ENCODE measurements at regions not wholly inside any gene's neighbourhood (a gene's known extent, or its start where the extent isn't known, plus 50 kb on each side); places are given as distances from the start of the nearest gene placed in this dataset.
"Not testable (repeated sequence)": the region's sequence is repeated elsewhere in the genome, so short reads cannot be mapped to it uniquely, and the experiment has no call there.

DNA sequence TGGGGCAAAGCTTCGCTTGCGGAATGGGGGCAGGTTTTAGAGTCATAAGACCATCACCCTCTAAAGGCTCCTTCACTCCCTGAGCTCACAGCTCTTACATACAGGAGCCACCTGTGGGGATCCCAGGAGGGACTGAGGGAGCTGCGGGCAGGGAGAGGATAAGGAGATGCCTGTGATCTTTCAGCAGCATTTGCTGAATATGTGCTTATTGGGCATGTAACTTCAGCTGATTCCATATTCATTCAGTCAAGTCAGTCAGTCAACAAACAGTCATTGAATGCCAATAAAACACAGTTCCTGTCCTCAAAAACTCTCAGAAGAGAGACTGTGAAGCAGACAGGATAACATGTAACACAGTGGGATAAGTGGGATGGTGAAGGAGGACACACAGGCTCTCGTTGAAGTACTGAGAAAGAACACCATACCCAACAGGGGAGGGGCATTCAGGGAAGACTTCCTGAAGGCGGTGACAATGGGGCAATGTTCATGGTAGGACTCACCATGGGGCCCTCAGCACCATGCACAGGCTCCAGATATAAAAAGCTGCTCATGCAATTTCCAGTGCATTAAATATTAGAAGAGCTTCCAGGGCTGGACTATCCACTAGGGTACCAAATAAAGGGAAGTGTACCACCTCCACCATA is 240.9 kb downstream of the UACA start:
- no peak for DNase-seq

DNA sequence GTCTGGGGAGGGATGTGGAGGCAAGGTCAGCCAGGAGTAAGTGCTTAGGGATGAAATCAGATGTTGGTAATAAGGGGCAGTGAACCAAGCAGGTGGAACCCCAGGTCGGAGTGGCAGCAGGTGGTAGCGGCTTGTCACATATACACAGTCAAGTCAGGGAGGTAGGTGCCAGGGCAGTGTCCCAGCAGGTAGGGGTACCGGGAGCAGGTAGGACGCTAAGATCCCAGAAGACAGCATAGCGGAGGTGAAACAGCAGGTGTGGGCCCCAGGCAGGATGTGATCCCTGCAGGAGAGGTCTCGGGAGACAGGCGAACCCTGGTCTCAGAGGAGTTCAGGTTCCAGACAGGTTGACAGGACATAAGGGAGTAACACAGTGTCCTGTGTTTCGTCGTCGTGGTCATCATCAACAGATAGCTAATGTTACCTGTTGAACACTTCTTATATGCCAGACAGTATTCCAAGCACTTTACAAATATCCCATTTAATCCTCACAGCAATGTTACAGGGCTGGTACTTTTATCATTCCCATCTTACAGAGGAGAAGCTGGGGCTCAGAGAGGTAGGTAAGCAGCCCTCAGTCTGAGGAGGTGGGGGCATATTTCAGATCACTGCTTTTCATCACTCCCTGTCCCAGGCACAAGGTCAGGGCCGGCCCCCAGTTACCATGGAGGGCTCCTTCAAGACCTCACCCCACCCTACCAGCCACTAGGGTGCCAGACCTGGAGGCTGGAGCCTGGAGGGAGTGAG is 241.6 kb downstream of the UACA start:
- DNase-seq, result no peak

DNA sequence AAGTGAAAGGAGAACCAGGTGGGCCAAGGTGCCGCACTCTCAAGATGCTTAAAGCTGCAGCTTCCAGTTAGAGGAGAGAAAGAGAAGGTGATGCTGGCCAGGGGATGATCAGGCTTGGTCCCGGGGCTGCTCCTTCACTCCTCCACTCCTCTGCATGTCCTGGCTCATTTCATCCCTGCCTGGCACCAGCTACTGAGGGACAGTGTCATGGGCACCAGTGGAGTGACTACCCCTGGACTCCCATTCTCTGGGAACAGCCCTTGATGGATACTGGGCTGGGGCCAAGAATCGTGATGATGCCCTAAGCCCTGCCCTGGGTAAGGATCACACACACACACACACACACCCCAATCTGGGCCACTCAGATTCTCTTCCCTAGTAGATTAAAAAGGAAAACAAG is 243.7 kb downstream of the UACA start:
- DNase-seq, result no peak

DNA sequence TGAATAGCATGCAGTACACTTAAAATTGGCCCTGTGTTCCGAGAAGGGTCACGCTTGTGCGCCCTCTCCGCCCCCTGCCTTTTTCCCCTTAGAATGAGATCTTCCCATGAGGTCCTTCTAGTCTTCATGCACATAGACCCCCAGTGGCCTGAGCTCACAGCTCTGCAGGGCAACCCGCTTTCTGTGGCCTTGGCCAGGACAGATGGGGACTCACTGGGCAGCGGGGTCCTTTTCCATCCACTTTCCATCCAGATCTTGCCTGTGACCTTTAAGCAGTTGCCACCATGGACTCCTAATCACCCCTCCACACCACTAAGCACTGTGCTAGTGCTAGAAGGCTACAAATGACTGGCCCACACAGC is 244.4 kb downstream of the UACA start:
- no peak for DNase-seq

DNA sequence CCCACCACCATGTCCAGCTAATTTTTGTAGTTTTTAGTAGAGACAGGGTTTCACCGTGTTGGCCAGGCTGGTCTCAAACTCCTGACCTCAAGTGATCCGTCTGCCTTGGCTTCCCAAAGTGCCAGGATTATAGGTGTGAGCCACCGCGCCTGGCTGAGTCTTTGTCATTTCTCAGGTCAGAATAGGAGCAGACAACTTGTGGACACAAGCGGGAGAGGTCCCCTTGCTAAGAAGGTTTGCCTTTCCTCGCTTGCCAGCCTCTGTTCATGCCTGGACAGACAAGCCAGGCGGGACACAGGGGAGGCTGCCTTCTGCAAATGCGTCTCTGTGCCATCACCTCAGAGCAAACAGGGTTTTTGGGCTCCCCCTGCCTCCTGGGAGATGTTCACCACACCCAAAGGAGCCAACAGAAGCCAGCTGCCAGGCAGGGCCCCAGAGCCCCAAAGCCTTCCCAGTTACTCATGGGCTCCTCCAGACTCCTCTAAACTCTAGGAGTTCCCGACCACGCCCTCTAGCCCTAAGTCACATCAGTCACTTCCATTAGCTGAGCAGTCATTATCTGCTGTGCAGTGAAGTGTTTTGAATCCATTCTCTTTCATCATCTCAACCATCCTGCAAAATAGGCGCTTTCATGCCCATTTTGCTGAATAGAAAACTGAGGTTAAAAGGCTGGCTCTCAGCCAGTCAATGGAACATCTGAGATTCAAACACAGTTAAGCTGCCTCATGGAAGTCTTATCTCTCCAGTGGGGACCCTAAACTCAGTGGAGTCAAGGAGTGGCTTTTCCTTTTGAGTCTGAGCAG is 245.0 kb downstream of the UACA start:
- DNase-seq, result no peak

DNA sequence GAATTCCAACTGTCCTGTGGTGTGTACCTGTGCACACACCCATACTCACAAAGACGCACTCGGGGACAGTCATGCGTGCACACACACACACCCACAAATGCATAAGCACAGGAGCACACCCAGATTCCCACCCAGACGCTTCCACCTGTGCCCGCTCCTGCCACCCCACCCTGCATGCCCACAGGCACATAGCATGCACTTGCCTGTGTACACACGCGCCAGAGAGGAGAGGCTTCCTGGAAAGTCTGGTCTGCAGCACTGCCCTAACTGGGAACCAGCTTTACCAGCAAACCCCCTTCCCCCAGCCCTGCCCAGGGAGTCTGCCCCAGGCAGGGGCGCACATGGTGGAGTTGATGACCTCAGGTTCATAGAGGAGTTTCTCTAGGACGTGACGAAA is 246.2 kb downstream of the UACA start:
- no peak for DNase-seq

DNA sequence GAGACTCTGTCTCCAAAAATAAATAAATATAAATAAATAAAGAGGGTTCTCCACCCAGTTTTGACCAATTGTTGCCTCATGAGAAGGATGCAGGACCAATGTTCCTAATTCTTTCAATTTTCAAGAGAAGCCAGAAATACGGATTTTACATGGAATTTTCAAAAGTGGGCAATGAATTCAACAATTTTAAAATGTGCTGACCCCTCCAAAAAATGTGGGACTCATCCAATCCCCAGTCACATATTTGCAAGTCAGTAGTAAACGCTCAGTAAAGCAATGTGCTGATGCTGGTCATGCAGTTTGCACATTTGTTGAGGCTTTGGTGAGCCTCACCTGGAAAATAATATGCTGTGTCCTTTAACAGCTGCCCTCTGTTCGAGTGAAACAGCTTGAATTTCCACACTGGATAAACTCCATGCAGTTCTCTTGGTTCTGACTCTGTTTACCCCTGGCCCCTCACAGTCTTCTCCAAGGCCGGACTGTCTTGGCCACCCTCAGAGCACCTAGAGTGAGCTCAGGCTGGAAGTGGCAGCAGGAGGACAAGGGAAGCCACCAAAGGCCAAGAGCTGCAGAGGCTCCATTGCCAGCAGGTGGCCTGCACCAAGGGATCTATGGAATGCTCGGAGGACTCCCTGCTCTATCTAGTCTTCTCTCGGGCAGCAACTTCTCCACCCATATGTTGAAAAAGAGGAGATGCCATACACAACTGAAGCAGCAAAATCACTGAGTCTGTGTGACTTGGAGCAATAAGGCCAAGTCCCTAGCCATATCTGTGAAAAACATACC is 246.8 kb downstream of the UACA start:
- no peak for DNase-seq

DNA sequence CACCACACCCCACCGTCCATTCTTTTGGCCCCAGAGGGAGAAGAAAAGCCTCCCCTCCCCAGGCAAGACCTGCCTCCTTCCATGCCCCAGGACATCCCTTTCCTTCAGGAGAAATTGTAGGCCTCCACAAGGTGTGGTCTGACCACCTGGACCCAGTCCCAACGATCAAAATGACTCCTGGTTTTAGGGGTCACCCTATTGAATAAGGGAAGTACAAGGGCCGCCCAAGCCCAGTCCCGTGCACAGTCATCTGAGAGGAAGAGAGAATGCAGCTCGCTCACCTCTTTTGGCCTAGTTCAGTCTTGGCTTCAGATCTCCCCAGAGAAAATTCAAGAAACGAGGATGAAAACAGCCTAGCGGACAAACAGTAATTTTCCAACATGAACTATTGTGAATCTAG is 249.1 kb downstream of the UACA start:
- DNase-seq, result no peak

DNA sequence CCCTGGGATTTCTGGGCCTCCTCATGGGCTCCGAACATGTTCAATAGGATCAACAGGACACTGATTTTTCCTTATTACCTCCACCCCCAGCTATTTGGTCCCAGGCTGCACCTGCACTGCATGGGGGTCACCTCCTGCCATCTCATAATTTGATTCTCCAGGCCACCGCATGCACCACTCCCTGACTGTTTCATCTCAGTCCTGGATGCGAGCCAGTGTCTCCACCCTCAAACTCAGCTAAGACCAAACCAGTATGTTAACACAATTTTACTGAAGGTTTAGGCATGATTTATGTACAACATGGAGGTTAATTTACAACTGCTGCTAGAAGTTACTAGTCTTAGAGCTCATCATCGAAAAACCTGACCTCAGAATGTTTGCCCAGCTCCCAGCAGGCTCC is 249.5 kb downstream of the UACA start:
- DNase-seq, result no peak

DNA sequence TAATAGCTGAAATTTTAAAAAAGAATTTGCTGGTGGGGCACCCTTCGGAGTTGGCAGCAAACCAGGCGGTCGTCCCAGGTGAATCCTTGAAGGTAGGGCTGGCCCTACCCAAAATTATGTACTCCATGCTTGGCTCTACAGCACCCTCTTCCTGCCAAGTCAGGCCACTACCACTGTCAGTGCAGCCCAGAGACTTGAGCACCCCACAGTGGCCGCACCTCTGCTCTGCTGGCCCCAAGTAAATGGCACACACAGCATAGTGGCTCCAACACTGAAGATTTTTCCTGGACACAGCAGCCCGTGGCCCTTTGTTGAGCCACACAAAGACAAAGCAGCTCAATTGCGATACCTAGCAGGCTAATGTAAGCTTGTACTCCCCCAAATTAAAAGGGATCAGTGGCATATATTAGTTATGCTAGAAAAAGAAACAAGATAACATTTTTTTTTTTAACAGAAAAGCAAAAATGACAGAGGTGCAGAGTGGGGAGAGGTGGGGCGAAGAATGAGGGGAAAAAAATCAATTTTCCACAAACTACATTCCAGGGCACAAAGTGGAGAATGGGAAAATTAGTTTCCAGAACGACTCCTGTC is 250.5 kb downstream of the UACA start:
- peak; percentile 42 for DNase-seq

DNA sequence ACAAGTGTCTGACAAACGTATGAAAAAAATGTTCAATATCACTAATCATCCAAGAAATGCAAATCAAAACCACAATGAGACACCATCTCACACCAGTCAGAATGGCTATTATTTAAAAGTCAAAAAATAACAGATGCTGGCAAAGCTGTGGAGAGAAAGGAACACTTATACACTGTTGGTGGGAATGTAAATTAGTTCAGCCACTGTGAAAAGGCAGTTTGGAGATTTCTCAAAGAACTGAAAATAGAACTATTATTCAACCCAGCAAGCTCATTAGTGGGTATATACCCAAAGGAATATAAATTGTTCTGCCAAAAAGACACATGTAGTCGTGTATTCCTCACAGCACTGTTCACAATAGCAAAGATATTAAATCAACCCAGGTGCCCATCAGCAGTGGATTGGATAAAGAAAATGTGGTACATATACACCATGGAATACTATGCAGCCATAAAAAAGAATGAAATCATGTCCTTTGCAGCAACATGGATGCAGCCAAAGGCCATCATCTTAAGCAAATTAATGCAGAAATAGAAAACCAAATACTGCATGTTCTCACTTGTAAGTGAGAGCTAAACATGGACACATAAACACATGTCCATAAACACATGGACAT is 251.3 kb downstream of the UACA start:
- not testable (repeated sequence) for DNase-seq

DNA sequence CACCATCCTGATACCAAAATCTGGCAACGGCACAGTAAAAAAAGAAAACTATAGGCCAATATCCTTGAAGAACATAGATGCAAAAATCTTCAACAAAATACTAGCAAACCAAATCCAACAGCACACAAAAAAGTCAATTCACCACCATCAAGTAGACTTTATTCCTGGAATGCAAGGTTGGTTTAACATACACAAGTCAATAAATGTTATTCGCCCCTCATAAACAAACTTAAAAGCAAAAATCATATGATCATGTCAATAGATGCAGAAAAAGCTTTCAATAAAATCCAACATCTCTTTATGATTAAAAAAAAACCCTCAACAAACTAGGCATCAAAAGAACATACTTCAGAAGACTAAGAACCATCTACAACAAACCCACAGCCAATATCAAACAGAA is 252.9 kb downstream of the UACA start:
- no peak for DNase-seq

DNA sequence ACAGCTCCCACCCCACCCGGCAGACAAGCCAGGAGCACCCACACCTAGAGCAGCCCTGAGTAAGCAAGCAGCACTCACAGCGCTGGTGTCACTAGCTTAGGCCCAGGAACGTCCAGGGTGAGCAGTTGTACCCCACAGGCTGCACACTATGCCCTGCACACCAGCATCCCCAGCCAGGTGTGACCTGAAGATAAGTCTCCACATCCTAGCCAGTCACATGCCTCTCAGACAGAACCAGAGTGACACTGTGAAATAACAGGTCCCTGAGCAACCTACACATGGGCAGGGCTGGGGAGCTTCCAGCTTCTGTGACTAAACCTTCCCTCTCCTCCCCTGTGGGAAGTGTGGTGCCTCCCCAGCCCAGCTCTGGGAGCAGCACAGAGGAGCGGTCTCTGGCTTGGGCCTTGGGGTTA is 253.6 kb downstream of the UACA start:
- no peak for DNase-seq

DNA sequence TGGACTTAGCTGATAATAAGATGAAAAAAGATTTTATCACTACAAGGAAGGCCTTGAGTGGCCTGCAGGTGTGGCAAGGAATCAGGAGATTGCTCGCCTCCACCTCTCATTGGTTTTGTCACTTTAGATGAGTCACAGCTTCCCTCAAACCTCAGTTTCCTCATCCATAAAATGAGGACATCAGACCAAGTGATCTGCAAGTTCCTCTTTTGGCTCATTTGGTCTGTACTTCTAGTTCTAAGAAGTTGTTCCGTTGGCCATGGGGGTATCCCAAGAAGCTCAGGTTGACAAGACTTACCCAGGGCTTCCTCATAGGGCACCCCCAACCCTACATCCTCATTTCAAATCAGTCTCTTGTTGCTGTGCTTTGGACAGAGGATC is 254.1 kb downstream of the UACA start:
- DNase-seq, result no peak

DNA sequence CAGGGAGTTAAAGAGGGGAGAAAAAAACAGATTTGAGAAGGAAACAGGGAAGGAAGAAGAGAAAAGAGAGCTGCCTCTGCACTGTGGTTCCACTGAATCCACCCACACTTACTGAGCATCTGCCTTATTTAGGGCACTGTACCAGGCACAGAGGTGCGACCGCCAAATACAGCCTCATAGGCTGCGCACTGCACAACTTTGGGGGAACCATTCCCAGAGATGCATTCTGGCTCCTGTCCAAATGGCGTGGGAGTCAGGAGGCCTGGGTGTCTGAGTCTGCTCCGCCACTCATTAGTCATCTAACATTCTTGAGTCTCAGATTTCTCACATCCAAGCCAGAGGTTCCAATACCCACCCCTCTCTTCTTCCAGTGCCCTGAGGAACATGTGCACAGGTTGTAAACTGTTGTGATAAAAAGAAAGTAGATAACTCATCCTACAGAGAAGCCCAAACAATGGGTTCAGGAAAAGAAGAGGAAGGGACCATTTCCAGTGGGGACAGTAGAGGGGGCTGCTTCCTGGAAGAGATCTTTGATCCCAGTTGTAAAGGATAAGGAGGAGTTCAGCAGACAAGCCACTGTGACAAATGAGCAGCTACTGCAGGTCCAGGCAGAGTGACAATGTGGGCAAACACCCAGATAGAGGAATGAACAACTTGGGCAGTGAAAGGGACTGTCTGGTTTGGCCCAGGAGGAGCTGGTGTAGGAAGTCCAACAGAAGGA is 254.6 kb downstream of the UACA start:
- no peak for DNase-seq

DNA sequence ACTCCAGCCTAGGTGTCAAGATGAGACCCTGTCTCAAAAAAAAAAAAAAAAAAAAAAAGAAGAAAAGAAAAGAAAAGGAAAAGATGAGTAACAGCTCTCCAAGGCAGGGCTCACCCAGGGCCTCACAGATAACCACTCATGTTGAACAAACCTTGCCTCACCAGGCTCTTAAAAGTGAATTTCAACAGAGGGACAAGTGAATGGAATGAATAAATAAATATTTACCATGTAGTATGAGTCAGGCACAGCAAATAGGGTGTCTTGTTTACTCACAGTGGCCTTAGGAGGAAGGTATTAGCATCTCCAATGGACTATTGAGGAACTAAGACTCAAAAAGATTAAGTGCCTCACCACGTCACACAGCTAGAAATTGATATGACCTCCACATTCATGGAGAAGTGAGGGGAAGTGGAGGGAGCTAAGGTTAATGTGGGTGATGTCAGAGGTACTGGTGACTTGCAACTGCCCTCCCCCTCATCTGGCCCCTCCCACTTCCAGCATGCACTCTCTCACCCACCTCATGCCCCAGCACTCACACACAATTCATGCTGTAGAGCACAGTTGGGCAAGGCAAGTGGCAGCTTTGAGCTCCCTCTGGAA is 255.5 kb downstream of the UACA start:
- DNase-seq, result no peak

DNA sequence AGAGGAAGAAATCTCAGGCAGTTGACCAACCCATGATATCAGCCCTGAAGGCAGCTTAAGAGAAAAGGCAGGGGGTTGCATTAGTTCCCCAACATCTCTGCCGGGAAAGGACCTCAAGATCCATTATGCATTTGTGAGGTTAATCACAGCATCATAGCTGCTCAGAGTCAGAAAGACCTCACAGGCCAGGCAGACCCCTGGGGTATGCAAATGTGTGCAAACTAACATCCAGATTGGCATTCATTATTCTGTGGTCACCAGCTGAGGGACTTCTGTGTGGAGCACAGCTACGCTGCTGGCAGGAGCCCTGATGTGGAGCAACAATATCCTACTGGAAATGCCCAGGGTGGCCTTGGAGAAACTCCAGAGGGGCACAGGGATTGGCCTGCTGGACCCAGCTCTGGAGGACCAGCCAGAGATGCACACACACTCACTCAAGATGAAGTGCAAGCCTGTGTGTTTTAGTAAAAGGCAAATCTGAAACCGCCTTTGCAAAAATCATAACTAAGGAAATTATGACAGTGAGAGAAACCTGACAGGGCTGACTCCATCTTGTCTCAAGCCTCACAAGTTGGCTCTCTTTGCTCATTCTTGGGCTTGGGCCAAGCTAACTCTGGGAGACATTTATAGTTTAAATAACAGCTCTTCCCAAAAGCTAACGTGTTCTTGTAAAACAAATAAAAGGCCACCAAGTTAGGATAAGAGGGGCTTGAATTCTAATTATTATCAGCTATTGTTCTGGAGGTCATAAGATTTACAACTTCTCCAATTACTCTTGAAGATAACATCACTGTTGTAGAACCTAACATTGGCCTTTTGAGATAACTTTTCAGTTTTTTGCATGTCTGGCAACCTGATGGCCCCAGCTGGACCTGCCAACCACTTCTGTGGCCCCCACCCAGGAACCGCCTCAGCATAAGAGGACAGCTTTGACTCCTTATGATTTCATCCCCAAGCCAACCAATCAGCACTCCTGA is 257.1 kb downstream of the UACA start:
- no peak for DNase-seq

DNA sequence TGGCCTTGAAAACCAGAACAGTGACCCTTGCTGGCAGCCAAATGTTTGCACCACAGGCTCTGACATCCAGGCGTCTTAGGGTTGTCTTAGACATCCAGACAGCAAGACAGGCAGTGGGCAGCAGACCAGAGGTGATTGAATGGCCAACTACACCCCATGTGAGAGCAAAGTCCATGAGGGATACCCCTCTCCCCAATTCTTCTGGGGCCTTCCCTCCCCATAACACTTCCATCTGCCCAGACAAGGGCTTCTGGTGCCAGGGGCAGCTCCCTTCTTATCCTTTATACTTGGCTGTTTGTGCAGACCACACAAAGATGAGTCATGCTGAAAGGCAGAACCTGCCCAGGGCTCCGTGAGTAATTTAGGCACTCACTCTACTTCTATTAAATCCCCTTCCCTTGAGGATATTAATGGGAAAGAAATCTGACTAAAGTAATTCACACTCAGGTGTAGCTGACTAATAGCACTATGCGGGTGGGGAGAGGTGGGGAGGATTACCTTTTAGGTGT is 257.9 kb downstream of the UACA start:
- DNase-seq, result no peak

DNA sequence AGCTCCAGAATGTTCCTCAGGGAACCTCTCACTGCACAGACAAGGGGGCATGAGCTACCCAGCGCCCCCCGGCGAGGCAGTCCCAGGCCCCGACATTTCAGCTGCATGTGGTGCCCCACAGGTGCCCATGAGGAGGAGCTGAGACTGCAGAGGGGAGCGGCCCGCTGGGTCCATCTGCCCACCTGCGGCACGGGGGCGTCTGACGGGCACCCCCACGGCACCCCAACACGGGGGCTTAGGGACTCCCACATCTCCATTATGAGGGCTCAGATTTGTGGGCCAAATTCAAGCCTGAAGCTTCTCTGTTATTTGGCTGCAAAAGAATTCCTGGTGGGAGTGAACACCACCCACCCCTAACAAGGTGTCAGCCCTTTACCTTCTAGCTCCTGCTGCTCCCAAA is 258.4 kb downstream of the UACA start:
- DNase-seq, result no peak
